ENCODE measurements at regions not wholly inside any gene's neighbourhood (a gene's known extent, or its start where the extent isn't known, plus 50 kb on each side); places are given as distances from the start of the nearest gene placed in this dataset.

DNA sequence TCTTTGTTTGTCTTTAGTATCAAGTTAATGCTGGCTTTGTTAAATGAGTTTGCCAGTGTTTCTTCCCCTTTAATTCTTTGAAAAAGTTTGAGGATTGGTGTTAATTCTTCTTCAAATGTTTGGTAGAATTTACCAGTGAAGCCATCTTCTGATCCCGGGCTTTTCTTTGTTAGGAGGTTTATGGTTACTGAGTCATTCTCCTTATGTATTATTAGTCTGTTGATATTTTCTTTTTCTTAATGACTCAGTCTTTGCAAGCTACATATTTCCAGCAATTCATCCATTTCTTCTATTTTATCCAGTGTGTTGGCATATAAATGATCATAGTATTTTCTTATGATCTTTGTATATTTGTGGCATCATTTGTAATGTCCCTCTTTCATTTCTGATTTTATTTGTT is 74.5 kb upstream of the SPINK5 start:
- Histone ChIP-seq H3K9me3 (ENCODE audit: low read length) (no peaks in the 10 kb centered on the region), H3K4me2 (ENCODE audit: low read length) (no peak overlapping the region), H3K9me2 (ENCODE audit: insufficient read depth, low read length) (no peaks in the 10 kb centered on the region), H3K79me2 (ENCODE audit: insufficient read depth, low read depth, low read length) (no peaks in the 10 kb centered on the region), H3K4me3 (ENCODE audit: low read depth, low read length, poor library complexity, severe bottlenecking) (no peak overlapping the region), H3K36me3 (ENCODE audit: insufficient read depth, low read length) (no peaks in the 10 kb centered on the region), H3K27ac (ENCODE audit: low read depth, low read length, poor library complexity, severe bottlenecking) (no peak overlapping the region), H3K4me1 (ENCODE audit: insufficient read depth, low read length, poor library complexity, severe bottlenecking) (no peaks in the 10 kb centered on the region), H2AFZ (ENCODE audit: low read length) (no peak overlapping the region), H4K20me1 (ENCODE audit: insufficient read depth, low read length) (no peaks in the 10 kb centered on the region)
- ChIA-PET POLR2A (no interaction called here), CTCF (ENCODE audit: unreplicated experiment) (no interaction called here)
- no peak for TF ChIP-seq EZH2phosphoT487 (IDR thresholded peaks at IDR 0.05; ENCODE audit: borderline replicate concordance, low read depth, low read length)
- TF ChIP-seq, protein P1, sequence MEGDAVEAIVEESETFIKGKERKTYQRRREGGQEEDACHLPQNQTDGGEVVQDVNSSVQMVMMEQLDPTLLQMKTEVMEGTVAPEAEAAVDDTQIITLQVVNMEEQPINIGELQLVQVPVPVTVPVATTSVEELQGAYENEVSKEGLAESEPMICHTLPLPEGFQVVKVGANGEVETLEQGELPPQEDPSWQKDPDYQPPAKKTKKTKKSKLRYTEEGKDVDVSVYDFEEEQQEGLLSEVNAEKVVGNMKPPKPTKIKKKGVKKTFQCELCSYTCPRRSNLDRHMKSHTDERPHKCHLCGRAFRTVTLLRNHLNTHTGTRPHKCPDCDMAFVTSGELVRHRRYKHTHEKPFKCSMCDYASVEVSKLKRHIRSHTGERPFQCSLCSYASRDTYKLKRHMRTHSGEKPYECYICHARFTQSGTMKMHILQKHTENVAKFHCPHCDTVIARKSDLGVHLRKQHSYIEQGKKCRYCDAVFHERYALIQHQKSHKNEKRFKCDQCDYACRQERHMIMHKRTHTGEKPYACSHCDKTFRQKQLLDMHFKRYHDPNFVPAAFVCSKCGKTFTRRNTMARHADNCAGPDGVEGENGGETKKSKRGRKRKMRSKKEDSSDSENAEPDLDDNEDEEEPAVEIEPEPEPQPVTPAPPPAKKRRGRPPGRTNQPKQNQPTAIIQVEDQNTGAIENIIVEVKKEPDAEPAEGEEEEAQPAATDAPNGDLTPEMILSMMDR (conservative IDR thresholded peaks at IDR 0.05; ENCODE audit: low read length), result no peak
- DNase-seq (ENCODE audit: low spot score), result no peak
- intact Hi-C loops (cut with micrococcal nuclease; ENCODE audit: unreplicated experiment), result no loop called here
- no TSS peak for BruUV-seq (replicated peaks)

DNA sequence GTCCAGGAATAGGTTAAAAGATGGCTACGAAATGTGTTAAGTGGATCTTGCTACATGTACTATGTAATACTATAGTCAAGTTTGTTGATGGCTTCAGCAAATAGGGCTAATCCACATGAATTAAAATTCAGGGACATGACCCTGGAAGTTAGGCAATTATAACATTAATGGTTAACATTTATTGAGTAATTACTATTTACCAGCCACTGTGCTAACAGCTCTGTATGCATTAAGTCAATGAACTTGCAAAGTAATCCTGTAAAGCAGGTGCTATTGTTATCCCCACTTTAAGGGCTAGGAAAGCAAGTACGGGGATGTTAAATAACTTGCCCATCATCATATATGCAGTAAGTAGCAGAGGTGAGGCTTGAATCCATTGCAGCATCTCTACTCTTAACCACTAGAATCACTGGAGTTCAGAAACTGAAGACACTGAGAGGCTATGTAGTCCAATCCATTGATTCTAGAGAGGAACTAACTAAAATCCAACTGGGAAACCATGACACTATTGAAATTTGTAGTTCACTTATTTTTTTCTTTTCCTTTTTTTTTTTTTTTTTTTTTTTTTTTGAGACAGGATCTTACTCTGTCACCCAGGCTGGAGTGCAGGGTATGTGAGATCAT is 77.5 kb upstream of the SPINK5 start:
- TF ChIP-seq, protein P1 (conservative IDR thresholded peaks at IDR 0.05; ENCODE audit: low read length), result no peak
- no peak for TF ChIP-seq EZH2phosphoT487 (IDR thresholded peaks at IDR 0.05; ENCODE audit: borderline replicate concordance, low read depth, low read length)
- no peaks in the 10 kb centered on the region for H3K36me3 ChIP-seq (ENCODE audit: insufficient read depth, low read length)
- no TSS peak for BruUV-seq (replicated peaks)
- DNase-seq (ENCODE audit: low spot score), result no peak
- H3K4me3 ChIP-seq (ENCODE audit: low read depth, low read length, poor library complexity, severe bottlenecking), result no peak overlapping the region
- H2AFZ ChIP-seq (ENCODE audit: low read length), result no peak overlapping the region
- intact Hi-C loops (cut with micrococcal nuclease; ENCODE audit: unreplicated experiment), result no loop called here
- H4K20me1 ChIP-seq (ENCODE audit: insufficient read depth, low read length), result no peaks in the 10 kb centered on the region
- no peaks in the 10 kb centered on the region for H3K79me2 ChIP-seq (ENCODE audit: insufficient read depth, low read depth, low read length)
- CTCF ChIA-PET (ENCODE audit: unreplicated experiment), result no interaction called here
- no peak overlapping the region for H3K27ac ChIP-seq (ENCODE audit: low read depth, low read length, poor library complexity, severe bottlenecking)
- no peaks in the 10 kb centered on the region for H3K4me1 ChIP-seq (ENCODE audit: insufficient read depth, low read length, poor library complexity, severe bottlenecking)
- no peaks in the 10 kb centered on the region for H3K9me3 ChIP-seq (ENCODE audit: low read length)
- no peak overlapping the region for H3K4me2 ChIP-seq (ENCODE audit: low read length)
- H3K9me2 ChIP-seq (ENCODE audit: insufficient read depth, low read length), result no peaks in the 10 kb centered on the region
- POLR2A ChIA-PET, result interaction anchor here (0.6 to 0.7 kb wide), 2 partner anchors 919 to 1301 kb away, joined by 3 to 4 read pairs; no protein-coding TSS in a partner anchor

DNA sequence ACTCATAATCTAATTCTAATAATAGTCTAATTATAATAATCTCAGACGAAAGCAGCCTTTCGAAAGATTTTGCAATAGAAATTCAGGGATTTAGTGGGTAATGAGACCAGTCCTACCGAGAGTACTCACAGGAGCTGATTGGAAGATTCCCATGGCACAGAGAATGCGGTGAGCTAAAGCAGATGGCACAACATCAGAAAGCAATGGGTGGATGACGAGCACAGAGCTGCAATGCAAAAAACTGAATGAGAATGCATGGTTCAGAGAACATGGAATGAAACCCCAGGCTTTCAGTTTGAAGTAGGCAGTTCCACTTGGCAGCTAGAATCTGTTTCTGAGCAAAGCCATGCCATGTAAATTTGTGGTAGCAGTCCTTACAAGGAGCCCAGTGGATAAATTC is 78.2 kb upstream of the SPINK5 start:
- H3K79me2 ChIP-seq (ENCODE audit: insufficient read depth, low read depth, low read length), result no peaks in the 10 kb centered on the region
- H3K27ac ChIP-seq (ENCODE audit: low read depth, low read length, poor library complexity, severe bottlenecking), result no peak overlapping the region
- CTCF ChIA-PET (ENCODE audit: unreplicated experiment), result no interaction called here
- BruUV-seq (replicated peaks), result no TSS peak
- no peak overlapping the region for H3K4me2 ChIP-seq (ENCODE audit: low read length)
- H3K36me3 ChIP-seq (ENCODE audit: insufficient read depth, low read length), result no peaks in the 10 kb centered on the region
- H3K4me1 ChIP-seq (ENCODE audit: insufficient read depth, low read length, poor library complexity, severe bottlenecking), result no peaks in the 10 kb centered on the region
- no peak overlapping the region for H2AFZ ChIP-seq (ENCODE audit: low read length)
- DNase-seq (ENCODE audit: low spot score), result no peak
- no peaks in the 10 kb centered on the region for H4K20me1 ChIP-seq (ENCODE audit: insufficient read depth, low read length)
- TF ChIP-seq EZH2phosphoT487 (IDR thresholded peaks at IDR 0.05; ENCODE audit: borderline replicate concordance, low read depth, low read length), result no peak
- TF ChIP-seq, protein P1 (conservative IDR thresholded peaks at IDR 0.05; ENCODE audit: low read length), result no peak
- no peak overlapping the region for H3K4me3 ChIP-seq (ENCODE audit: low read depth, low read length, poor library complexity, severe bottlenecking)
- POLR2A ChIA-PET, result interaction anchor here (0.7 kb wide), 1 partner anchor 1301 kb away, joined by 3 read pairs; no protein-coding TSS in a partner anchor
- intact Hi-C loops (cut with micrococcal nuclease; ENCODE audit: unreplicated experiment), result no loop called here
- no peaks in the 10 kb centered on the region for H3K9me2 ChIP-seq (ENCODE audit: insufficient read depth, low read length)
- no peaks in the 10 kb centered on the region for H3K9me3 ChIP-seq (ENCODE audit: low read length)

All from OCI-LY7 (cell line).